Stomach smooth muscle (tissue), 2 donors: ENCODE measurements at regions not wholly inside any gene's neighbourhood (a gene's known extent, or its start where the extent isn't known, plus 50 kb on each side); places are given as distances from the start of the nearest gene placed in this dataset.
"Not testable (repeated sequence)": the region's sequence is repeated elsewhere in the genome, so short reads cannot be mapped to it uniquely, and the experiment has no call there.

Source experiments
- H3K27ac ChIP-seq: one replicate; pipeline ENCODE4 v1.7.0; 2013; ENCODE audit warnings: mild to moderate bottlenecking, low read length, inconsistent platforms
- H3K27me3 ChIP-seq, 2 donors: one replicate each; pipeline ENCODE4 v1.7.0; 2013; ENCODE audit warnings: low read length in 2 of 2; ENCODE audit not compliant: insufficient read depth in 2 of 2, control insufficient read depth in 1 of 2
- H3K36me3 ChIP-seq, 2 donors: one replicate each; pipeline ENCODE4 v1.7.0; 2013; ENCODE audit warnings: low read length in 2 of 2; ENCODE audit not compliant: control insufficient read depth in 2 of 2, insufficient read depth in 2 of 2
- H3K4me1 ChIP-seq: one replicate; pipeline ENCODE4 v1.7.0; 2013; ENCODE audit warnings: low read length; ENCODE audit not compliant: control insufficient read depth, insufficient read depth
- H3K4me3 ChIP-seq, 2 donors: one replicate each; pipeline ENCODE4 v1.7.0; 2013; ENCODE audit warnings: low read length in 2 of 2
- H3K9ac ChIP-seq, 2 donors: one replicate each; pipeline ENCODE4 v1.7.0; 2013; ENCODE audit warnings: low read length in 2 of 2, mild to moderate bottlenecking in 1 of 2
- H3K9me3 ChIP-seq, 2 donors: one replicate each; pipeline ENCODE4 v1.7.0; 2013; ENCODE audit warnings: low read length in 2 of 2; ENCODE audit not compliant: control insufficient read depth in 2 of 2
- donor health status: healthy.
- donor health status: Pancreatic carcinoma.

- no peaks in the 10 kb centered on the region for H3K36me3 ChIP-seq
- no peaks in the 10 kb centered on the region for H3K4me1 ChIP-seq
- no peak overlapping the region for H3K4me3 ChIP-seq
- H3K27me3 ChIP-seq = no peaks in the 10 kb centered on the region
- H3K9ac ChIP-seq = no peak overlapping the region
- H3K27ac ChIP-seq = no peak overlapping the region
- no peaks in the 10 kb centered on the region for H3K9me3 ChIP-seq
Measured at GRCh38 chr22:22988150-22988549, 82.2 kb upstream of the GNAZ start.

- no peaks in the 10 kb centered on the region for H3K27me3 ChIP-seq
- H3K4me1 ChIP-seq = no peaks in the 10 kb centered on the region
- no peaks in the 10 kb centered on the region for H3K36me3 ChIP-seq
- H3K9me3 ChIP-seq = no peaks in the 10 kb centered on the region
- H3K4me3 ChIP-seq = no peak overlapping the region
- no peak overlapping the region for H3K27ac ChIP-seq
- H3K9ac ChIP-seq = no peak overlapping the region
Measured at GRCh38 chr22:22988785-22989184, 81.5 kb upstream of the GNAZ start.

GRCh38 chr22:22989856-22990255 is 80.5 kb upstream of the GNAZ start:
- H3K4me1 ChIP-seq = no peaks in the 10 kb centered on the region
- no peak overlapping the region for H3K9ac ChIP-seq
- no peak overlapping the region for H3K27ac ChIP-seq
- no peak overlapping the region for H3K4me3 ChIP-seq
- H3K36me3 ChIP-seq = no peaks in the 10 kb centered on the region
- H3K9me3 ChIP-seq = no peaks in the 10 kb centered on the region
- H3K27me3 ChIP-seq = no peaks in the 10 kb centered on the region

GRCh38 chr22:22990711-22991505 is 79.4 kb upstream of the GNAZ start:
- not testable (repeated sequence) for H3K9ac ChIP-seq, H3K36me3 ChIP-seq

GRCh38 chr22:22992474-22992873 is 77.8 kb upstream of the GNAZ start:
- Histone ChIP-seq H3K4me1 (no peaks in the 10 kb centered on the region), H3K27me3 (no peaks in the 10 kb centered on the region)

More at GRCh38 chr22:22990711-22991505, 79.4 kb upstream of the GNAZ start:
- H3K27me3 ChIP-seq, H3K4me3 ChIP-seq, H3K9me3 ChIP-seq, H3K4me1 ChIP-seq, H3K27ac ChIP-seq: not testable (repeated sequence)

GRCh38 chr22:22993184-22993583 is 77.1 kb upstream of the GNAZ start:
- Histone ChIP-seq H3K4me1 (no peaks in the 10 kb centered on the region), H3K27ac (no peak overlapping the region), H3K9ac (no peak overlapping the region), H3K4me3 (no peak overlapping the region), H3K27me3 (no peaks in the 10 kb centered on the region), H3K9me3 (peaks cover 2 to 6% of the 10 kb centered on the region in 2 donors), H3K36me3 (no peaks in the 10 kb centered on the region)

More at GRCh38 chr22:22992474-22992873, 77.8 kb upstream of the GNAZ start:
- no peaks in the 10 kb centered on the region for H3K36me3 ChIP-seq
- H3K9me3 ChIP-seq = peaks cover 2 to 6% of the 10 kb centered on the region in 2 donors
- H3K9ac ChIP-seq = no peak overlapping the region
- no peak overlapping the region for H3K4me3 ChIP-seq
- no peak overlapping the region for H3K27ac ChIP-seq

- Histone ChIP-seq H3K9me3 (peaks cover 2 to 6% of the 10 kb centered on the region in 2 donors), H3K4me1 (no peaks in the 10 kb centered on the region), H3K27me3 (no peaks in the 10 kb centered on the region), H3K9ac (no peak overlapping the region), H3K27ac (no peak overlapping the region), H3K4me3 (no peak overlapping the region), H3K36me3 (no peaks in the 10 kb centered on the region)
Measured at GRCh38 chr22:22995166-22995565, 75.2 kb upstream of the GNAZ start.

GRCh38 chr22:22996511-22997261 is 73.6 kb upstream of the GNAZ start:
- H3K4me3 ChIP-seq = no peak overlapping the region
- no peaks in the 10 kb centered on the region for H3K4me1 ChIP-seq
- peaks cover 2 to 8% of the 10 kb centered on the region in 2 donors for H3K9me3 ChIP-seq
- peaks cover 0 to 2% of the 10 kb centered on the region in 2 donors for H3K27me3 ChIP-seq
- no peaks in the 10 kb centered on the region for H3K36me3 ChIP-seq
- H3K9ac ChIP-seq = no peak overlapping the region
- H3K27ac ChIP-seq = no peak overlapping the region

GRCh38 chr22:22997262-22997898 is 72.9 kb upstream of the GNAZ start:
- Histone ChIP-seq H3K36me3 (no peaks in the 10 kb centered on the region), H3K27ac (no peak overlapping the region)

GRCh38 chr22:22997988-22998387 is 72.3 kb upstream of the GNAZ start:
- H3K4me3 ChIP-seq = no peak overlapping the region

More at GRCh38 chr22:22997262-22997898, 72.9 kb upstream of the GNAZ start:
- Histone ChIP-seq H3K4me1 (no peaks in the 10 kb centered on the region), H3K9ac (no peak overlapping the region), H3K27me3 (peaks cover 0 to 2% of the 10 kb centered on the region in 2 donors), H3K9me3 (peaks cover 2 to 8% of the 10 kb centered on the region in 2 donors), H3K4me3 (no peak overlapping the region)

More at GRCh38 chr22:22997988-22998387, 72.3 kb upstream of the GNAZ start:
- no peaks in the 10 kb centered on the region for H3K36me3 ChIP-seq
- H3K27ac ChIP-seq = no peak overlapping the region
- H3K9me3 ChIP-seq = peaks cover 2 to 8% of the 10 kb centered on the region in 2 donors
- no peaks in the 10 kb centered on the region for H3K4me1 ChIP-seq
- peaks cover 0 to 2% of the 10 kb centered on the region in 2 donors for H3K27me3 ChIP-seq
- no peak overlapping the region for H3K9ac ChIP-seq
